Ureter (tissue), 1 donor: ENCODE measurements at regions not wholly inside any gene's neighbourhood (a gene's known extent, or its start where the extent isn't known, plus 50 kb on each side); places are given as distances from the start of the nearest gene placed in this dataset.
A peak's percentile ranks its signal among the peaks of the same experiment; 100 is the strongest.

Experiments used
- DNase-seq: peaks from one replicate; pipeline ENCODE4 v3.0.0-alpha.2; 2020; ENCODE audit warnings: low spot score
- donor health status: DM: yes; HTN: yes; CAD: no.

- DNase-seq, result no peak
Observed at GRCh38 chr13:40251343-40252032, 415.0 kb downstream of the FOXO1 start.

GRCh38 chr13:40252241-40252640, 414.2 kb downstream of the FOXO1 start:
- no peak for DNase-seq

GRCh38 chr13:40252676-40253075, 413.8 kb downstream of the FOXO1 start:
- no peak for DNase-seq

- DNase-seq, result no peak
Observed at GRCh38 chr13:40254394-40254793, 412.0 kb downstream of the FOXO1 start.

GRCh38 chr13:40255551-40255950, 410.9 kb downstream of the FOXO1 start:
- DNase-seq, result no peak

- DNase-seq, result no peak
Observed at GRCh38 chr13:40259899-40260298, 406.5 kb downstream of the FOXO1 start.

- DNase-seq, result no peak
Observed at GRCh38 chr13:40261336-40261735, 405.1 kb downstream of the FOXO1 start.

GRCh38 chr13:40261947-40262346, 404.5 kb downstream of the FOXO1 start:
- no peak for DNase-seq

GRCh38 chr13:40269086-40269485, 397.4 kb downstream of the FOXO1 start:
- DNase-seq, result no peak

- no peak for DNase-seq
Observed at GRCh38 chr13:40270726-40271125, 395.7 kb downstream of the FOXO1 start.

- no peak for DNase-seq
Observed at GRCh38 chr13:40271271-40271885, 395.1 kb downstream of the FOXO1 start.

- peak; percentile 78 for DNase-seq
Observed at GRCh38 chr13:40271931-40272775, 394.3 kb downstream of the FOXO1 start.

- no peak for DNase-seq
Observed at GRCh38 chr13:40272776-40273139, 393.7 kb downstream of the FOXO1 start.

GRCh38 chr13:40273253-40274025, 393.0 kb downstream of the FOXO1 start:
- DNase-seq, result no peak

- DNase-seq, result no peak
Observed at GRCh38 chr13:40274103-40274502, 392.3 kb downstream of the FOXO1 start.

GRCh38 chr13:40275155-40275554, 391.3 kb downstream of the FOXO1 start:
- no peak for DNase-seq

- DNase-seq, result no peak
Observed at GRCh38 chr13:40275636-40276035, 390.8 kb downstream of the FOXO1 start.

- no peak for DNase-seq
Observed at GRCh38 chr13:40283666-40284065, 382.8 kb downstream of the FOXO1 start.

- no peak for DNase-seq
Observed at GRCh38 chr13:40285634-40286033, 380.8 kb downstream of the FOXO1 start.

GRCh38 chr13:40287428-40287827, 379.0 kb downstream of the FOXO1 start:
- DNase-seq, result no peak

GRCh38 chr13:40288259-40288658, 378.2 kb downstream of the FOXO1 start:
- no peak for DNase-seq

GRCh38 chr13:40290758-40291157, 375.7 kb downstream of the FOXO1 start:
- DNase-seq, result no peak
